Fibroblast of lung (primary cell): ENCODE measurements at regions not wholly inside any gene's neighbourhood (a gene's known extent, or its start where the extent isn't known, plus 50 kb on each side); places are given as distances from the start of the nearest gene placed in this dataset.

ENCODE experiments used
- EZH2 ChIP-seq: IDR thresholded peaks from 2 replicates; pipeline ENCODE4 v1.5.1; 2012; ENCODE audit warnings: low read length, control low read depth, mild to moderate bottlenecking; ENCODE audit errors: missing control alignments
- TF ChIP-seq, protein P1 (sequence below), 2 donors: IDR thresholded peaks in 1 of 2; conservative IDR thresholded peaks in 1 of 2; 1 replicate in 1 of 2; 2 replicates in 1 of 2; pipeline ENCODE4 v1.5.1; 2011 to 2012; ENCODE audit warnings: low read length in 2 of 2, control low read depth in 1 of 2, inconsistent platforms in 1 of 2, low read depth in 1 of 2, mild to moderate bottlenecking in 1 of 2

DNA sequence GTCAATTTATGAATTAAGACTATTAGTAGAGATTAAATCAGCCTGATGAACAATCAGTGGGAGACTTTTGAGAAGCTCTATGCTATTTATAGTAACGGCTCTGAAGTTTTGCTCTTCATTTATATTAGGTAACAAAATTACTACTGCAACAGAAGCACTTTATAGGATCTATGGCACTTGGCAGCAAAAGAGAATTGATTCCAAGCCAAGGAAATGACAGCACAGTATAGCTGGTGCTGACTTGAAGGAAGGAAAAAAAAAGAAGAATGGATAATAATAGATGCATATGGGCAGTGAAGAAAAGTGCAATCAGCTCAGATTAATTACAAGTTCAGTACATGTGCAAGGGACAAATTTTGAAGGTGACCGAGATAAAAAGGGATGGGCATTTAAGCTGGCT lies 228.2 kb upstream of the PPFIA2 start:
- TF ChIP-seq, protein P1, sequence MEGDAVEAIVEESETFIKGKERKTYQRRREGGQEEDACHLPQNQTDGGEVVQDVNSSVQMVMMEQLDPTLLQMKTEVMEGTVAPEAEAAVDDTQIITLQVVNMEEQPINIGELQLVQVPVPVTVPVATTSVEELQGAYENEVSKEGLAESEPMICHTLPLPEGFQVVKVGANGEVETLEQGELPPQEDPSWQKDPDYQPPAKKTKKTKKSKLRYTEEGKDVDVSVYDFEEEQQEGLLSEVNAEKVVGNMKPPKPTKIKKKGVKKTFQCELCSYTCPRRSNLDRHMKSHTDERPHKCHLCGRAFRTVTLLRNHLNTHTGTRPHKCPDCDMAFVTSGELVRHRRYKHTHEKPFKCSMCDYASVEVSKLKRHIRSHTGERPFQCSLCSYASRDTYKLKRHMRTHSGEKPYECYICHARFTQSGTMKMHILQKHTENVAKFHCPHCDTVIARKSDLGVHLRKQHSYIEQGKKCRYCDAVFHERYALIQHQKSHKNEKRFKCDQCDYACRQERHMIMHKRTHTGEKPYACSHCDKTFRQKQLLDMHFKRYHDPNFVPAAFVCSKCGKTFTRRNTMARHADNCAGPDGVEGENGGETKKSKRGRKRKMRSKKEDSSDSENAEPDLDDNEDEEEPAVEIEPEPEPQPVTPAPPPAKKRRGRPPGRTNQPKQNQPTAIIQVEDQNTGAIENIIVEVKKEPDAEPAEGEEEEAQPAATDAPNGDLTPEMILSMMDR (conservative IDR thresholded peaks at IDR 0.05 in 1 of 2, IDR thresholded peaks at IDR 0.05 in 1 of 2; ENCODE audit: low read depth in 1 of 2, low read length in 2 of 2) = no peak
- TF ChIP-seq EZH2 = no peak
